HEK293 (cell line): ENCODE measurements at regions not wholly inside any gene's neighbourhood (a gene's known extent, or its start where the extent isn't known, plus 50 kb on each side); places are given as distances from the start of the nearest gene placed in this dataset.

Experiments
- CTCF ChIA-PET: fragments of 350-600 bp; formaldehyde crosslinking; extraction: SDS; loops from one replicate; lab custom pipeline; 2021; ENCODE audit warnings: antibody characterized with exemption; lab: Yijun Ruan, JAX
- POLR2A ChIA-PET: fragments of 300-600 bp; formaldehyde crosslinking; extraction: SDS; loops from one replicate; lab custom pipeline; 2020; ENCODE audit warnings: antibody characterized with exemption, inconsistent platforms; lab: Yijun Ruan, JAX
- H3K27ac ChIP-seq: fragments of 200-500 bp; sonication (Bioruptor generic); 2 replicates; pipeline ENCODE4 v1.5.1; 2014; ENCODE audit warnings: low read depth, low read length, control low read depth, inconsistent platforms; ENCODE audit errors: extremely low read depth
- H3K36me3 ChIP-seq, 2 experiments: fragments of 200-500 bp in 1 of 2; sonication (Bioruptor generic) in 1 of 2; 1 replicate in 1 of 2; 2 replicates in 1 of 2; pipeline ENCODE4 v1.5.1; 2014 to 2017; ENCODE audit warnings: inconsistent platforms in 2 of 2, low read length in 2 of 2; ENCODE audit not compliant: control insufficient read depth in 2 of 2, insufficient read depth in 1 of 2
- H3K4me1 ChIP-seq: fragments of 200-500 bp; sonication (Bioruptor generic); 2 replicates; pipeline ENCODE4 v1.5.1; 2014; ENCODE audit warnings: mild to moderate bottlenecking, low read length, inconsistent platforms; ENCODE audit not compliant: control insufficient read depth, insufficient read depth
- H3K4me3 ChIP-seq: 2 replicates; pipeline ENCODE4 v1.5.1; 2011; ENCODE audit warnings: low read depth, mild to moderate bottlenecking, control low read depth, low read length, moderate library complexity
- H3K9me3 ChIP-seq: fragments of 200-500 bp; sonication (Bioruptor generic); 2 replicates; pipeline ENCODE4 v1.5.1; 2014; ENCODE audit warnings: low read depth, low read length, inconsistent platforms; ENCODE audit not compliant: control insufficient read depth, insufficient read depth
- EGR2 ChIP-seq: fragments of 450-650 bp; formaldehyde crosslinking; IDR thresholded peaks from 2 replicates; pipeline ENCODE4 v1.5.1; 2016; ENCODE audit warnings: low read depth, missing biosample characterization, missing genetic modification characterization
- FEZF1 ChIP-seq: fragments of 450-650 bp; formaldehyde crosslinking; IDR thresholded peaks from 2 replicates; pipeline ENCODE4 v1.5.1; 2016; ENCODE audit warnings: missing biosample characterization, missing genetic modification characterization
- GLI2 ChIP-seq: fragments of 450-650 bp; formaldehyde crosslinking; IDR thresholded peaks from 2 replicates; pipeline ENCODE4; 2017; ENCODE audit warnings: missing biosample characterization, missing genetic modification characterization, low read depth, borderline replicate concordance
- KLF7 ChIP-seq: fragments of 450-650 bp; formaldehyde crosslinking; IDR thresholded peaks from 2 replicates; pipeline ENCODE4 v1.5.1; 2016; ENCODE audit warnings: missing biosample characterization, missing genetic modification characterization, borderline replicate concordance
- KLF8 ChIP-seq: fragments of 450-650 bp; formaldehyde crosslinking; IDR thresholded peaks from 2 replicates; pipeline ENCODE4 v1.5.1; 2016; ENCODE audit warnings: missing biosample characterization, missing genetic modification characterization
- OVOL3 ChIP-seq: fragments of 450-650 bp; formaldehyde crosslinking; IDR thresholded peaks from 2 replicates; pipeline ENCODE4 v1.5.1; 2016; ENCODE audit warnings: missing biosample characterization, missing genetic modification characterization
- PRDM1 ChIP-seq: fragments of 450-650 bp; formaldehyde crosslinking; IDR thresholded peaks from 2 replicates; pipeline ENCODE4; 2016; ENCODE audit warnings: missing biosample characterization, missing genetic modification characterization
- SALL2 ChIP-seq: fragments of 450-650 bp; formaldehyde crosslinking; IDR thresholded peaks from 2 replicates; pipeline ENCODE4 v1.5.0; 2017; ENCODE audit warnings: missing biosample characterization, mild to moderate bottlenecking, missing genetic modification characterization, borderline replicate concordance
- ZBTB8A ChIP-seq: fragments of 450-650 bp; formaldehyde crosslinking; IDR thresholded peaks from 2 replicates; pipeline ENCODE4 v1.5.1; 2016; ENCODE audit warnings: missing biosample characterization, missing genetic modification characterization
- ZIC2 ChIP-seq: fragments of 450-650 bp; formaldehyde crosslinking; IDR thresholded peaks from 2 replicates; pipeline ENCODE4 v1.5.1; 2016; ENCODE audit warnings: missing biosample characterization, missing genetic modification characterization
- ZNF114 ChIP-seq: fragments of 450-650 bp; formaldehyde crosslinking; IDR thresholded peaks from 2 replicates; pipeline ENCODE4 v1.5.0; 2017; ENCODE audit warnings: missing biosample characterization, missing genetic modification characterization
- ZNF169 ChIP-seq: fragments of 450-650 bp; formaldehyde crosslinking; IDR thresholded peaks from 2 replicates; pipeline ENCODE4 v1.5.1; 2016; ENCODE audit warnings: missing biosample characterization, missing genetic modification characterization
- ZNF280D ChIP-seq: fragments of 450-650 bp; formaldehyde crosslinking; IDR thresholded peaks from 2 replicates; pipeline ENCODE4 v1.5.1; 2016; ENCODE audit warnings: missing biosample characterization, missing genetic modification characterization
- ZNF292 ChIP-seq: fragments of 450-650 bp; formaldehyde crosslinking; IDR thresholded peaks from 2 replicates; pipeline ENCODE4 v1.5.1; 2016; ENCODE audit warnings: low read depth, missing biosample characterization, missing genetic modification characterization, borderline replicate concordance
- ZNF426 ChIP-seq: fragments of 450-650 bp; formaldehyde crosslinking; IDR thresholded peaks from 2 replicates; pipeline ENCODE4 v1.5.1; 2017; ENCODE audit warnings: missing biosample characterization, missing genetic modification characterization, mild to moderate bottlenecking, inconsistent platforms, moderate library complexity
- ZNF501 ChIP-seq: fragments of 450-650 bp; formaldehyde crosslinking; IDR thresholded peaks from 2 replicates; pipeline ENCODE4 v1.5.1; 2016; ENCODE audit warnings: missing biosample characterization, missing genetic modification characterization
- ZNF610 ChIP-seq: fragments of 450-650 bp; formaldehyde crosslinking; IDR thresholded peaks from 2 replicates; pipeline ENCODE4 v1.5.1; 2016; ENCODE audit warnings: missing biosample characterization, missing genetic modification characterization, borderline replicate concordance
- ZNF626 ChIP-seq: fragments of 450-650 bp; sonication (Bioruptor Pico); formaldehyde crosslinking; IDR thresholded peaks from 2 replicates; pipeline ENCODE4 v1.5.1; 2018; ENCODE audit warnings: missing biosample characterization, missing genetic modification characterization, inconsistent platforms
- ZNF701 ChIP-seq: fragments of 450-650 bp; formaldehyde crosslinking; IDR thresholded peaks from 2 replicates; pipeline ENCODE4 v1.5.1; 2016; ENCODE audit warnings: missing biosample characterization, missing genetic modification characterization
- ZNF704 ChIP-seq: fragments of 450-650 bp; formaldehyde crosslinking; IDR thresholded peaks from 2 replicates; pipeline ENCODE4 v1.5.1; 2016; ENCODE audit warnings: missing biosample characterization, missing genetic modification characterization
- ZNF830 ChIP-seq: fragments of 450-650 bp; IDR thresholded peaks from 2 replicates; pipeline ENCODE4 v1.5.0; 2018; ENCODE audit warnings: missing biosample characterization, missing genetic modification characterization, low read depth, mild to moderate bottlenecking, moderate library complexity
- ZNF843 ChIP-seq: fragments of 450-650 bp; formaldehyde crosslinking; IDR thresholded peaks from 2 replicates; pipeline ENCODE4 v1.5.1; 2016; ENCODE audit warnings: missing biosample characterization, missing genetic modification characterization

DNA sequence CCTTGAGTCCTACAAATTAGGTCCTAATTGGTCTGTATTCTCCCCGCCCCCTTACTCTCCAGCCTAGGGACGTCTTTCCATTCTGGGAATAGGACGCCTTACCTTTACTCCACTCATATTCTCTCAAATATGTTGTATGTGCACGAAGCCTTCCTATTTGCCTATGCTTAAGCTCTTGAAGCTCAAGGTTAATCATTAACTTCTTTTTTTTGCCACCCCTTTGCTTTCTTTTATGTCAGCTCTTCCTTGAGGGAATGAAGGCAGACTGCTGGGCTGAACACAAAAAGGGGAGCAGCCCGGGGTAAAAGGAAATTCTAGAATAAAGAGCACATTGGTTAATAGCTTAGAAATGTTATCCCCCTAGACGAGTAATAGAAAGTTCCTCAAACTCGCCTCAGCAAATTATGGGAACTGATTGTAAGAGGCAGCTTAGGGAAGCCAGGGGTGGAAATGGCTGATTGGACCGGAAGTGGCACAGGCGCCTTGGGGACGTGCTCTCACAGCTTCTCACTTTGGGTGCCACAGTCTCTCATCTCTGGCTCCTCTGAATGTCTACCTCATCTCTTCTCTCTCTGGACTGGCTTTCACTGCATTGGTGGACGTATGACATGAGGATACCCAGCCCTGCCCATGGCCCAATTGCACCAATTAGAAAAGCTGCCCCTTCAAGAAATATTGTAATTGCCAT, 122.3 kb upstream of the IL12B start (continued):
- TF ChIP-seq KLF8 (tag by site-specific recombination) = no peak

DNA sequence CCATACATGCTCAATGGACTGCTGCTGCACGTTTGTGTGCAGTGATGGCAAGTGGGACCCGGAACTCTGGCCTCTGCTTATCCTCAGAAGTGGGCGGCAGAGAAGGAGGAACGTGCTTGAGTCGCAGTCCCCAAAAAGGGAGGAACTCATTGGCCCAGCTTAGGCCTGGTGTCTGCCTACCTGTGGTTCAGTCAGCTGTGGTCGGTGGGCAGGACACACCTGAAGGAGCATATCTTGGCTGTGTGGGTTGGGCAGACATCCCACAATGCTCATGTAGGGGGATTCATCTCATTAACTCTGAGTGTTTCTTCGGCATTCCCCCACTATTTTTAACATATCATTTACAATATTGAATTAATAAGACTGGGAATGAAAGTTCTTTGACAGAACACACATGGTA, 122.9 kb upstream of the IL12B start:
- H3K4me1 ChIP-seq = peaks cover 19% of the 10 kb centered on the region
- TF ChIP-seq ZNF501 (tag by site-specific recombination) = no peak
- TF ChIP-seq SALL2 (tag by site-specific recombination) = no peak
- no peak for TF ChIP-seq ZNF280D (tag by site-specific recombination)
- TF ChIP-seq EGR2 = peak; percentile 53
- no peak for TF ChIP-seq ZNF704
- no peak for TF ChIP-seq ZNF114 (tag by site-specific recombination)
- TF ChIP-seq ZNF830 (tag by site-specific recombination) = no peak
- ChIA-PET POLR2A (no interaction called here), CTCF (interaction anchor here (1.5 kb wide), 1 partner anchor 9 kb away, joined by 4 read pairs; no protein-coding TSS in a partner anchor)
- H3K27ac ChIP-seq = no peak overlapping the region
- H3K4me3 ChIP-seq = no peak overlapping the region
- no peaks in the 10 kb centered on the region for H3K9me3 ChIP-seq
- no peaks in the 10 kb centered on the region for H3K36me3 ChIP-seq

GRCh38 chr5:159456261-159456660, 126.0 kb upstream of the IL12B start:
- no peaks in the 10 kb centered on the region for H3K36me3 ChIP-seq
- ChIA-PET CTCF (interaction anchor here (0.7 to 3.4 kb wide), 5 partner anchors 11 to 531 kb away, joined by 3 to 18 read pairs (median 3); partner anchors contain the start of gene ADRA1B), POLR2A (no interaction called here)
- TF ChIP-seq ZNF843 (tag by site-specific recombination) (no peak), OVOL3 (tag by site-specific recombination) (no peak), ZIC2 (tag by site-specific recombination) (no peak), ZBTB8A (no peak), KLF7 (no peak), ZNF169 (tag by site-specific recombination) (no peak), ZNF292 (tag by site-specific recombination) (no peak), ZNF626 (tag by site-specific recombination) (no peak), GLI2 (tag by site-specific recombination) (no peak), ZNF610 (no peak), ZNF701 (tag by site-specific recombination) (no peak), FEZF1 (no peak), ZNF426 (no peak), PRDM1 (no peak)
- TF ChIP-seq, all 188 proteins: peak for 0
- H3K4me1 ChIP-seq = peaks cover 8% of the 10 kb centered on the region; the same call in 1 of the 2 replicates
- H3K9me3 ChIP-seq = no peaks in the 10 kb centered on the region
- H3K4me3 ChIP-seq = no peak overlapping the region
- no peak overlapping the region for H3K27ac ChIP-seq
